Right lobe of liver (tissue), 4 donors: ENCODE measurements at regions not wholly inside any gene's neighbourhood (a gene's known extent, or its start where the extent isn't known, plus 50 kb on each side); places are given as distances from the start of the nearest gene placed in this dataset.

Experiments used
- CTCF ChIP-seq, 4 donors: fragments of 200-600 bp in 3 of 4; fragments of 450-650 bp in 1 of 4; IDR thresholded peaks; one replicate each; pipeline versions ENCODE4 v1.5.1 to v1.8.0; 2016 to 2022; ENCODE audit warnings: antibody characterized with exemption in 4 of 4, mild to moderate bottlenecking in 2 of 4
- POLR2A ChIP-seq: fragments of 450-650 bp; IDR thresholded peaks from one replicate; pipeline ENCODE4 v1.6.1; 2017; ENCODE audit warnings: antibody characterized with exemption, mild to moderate bottlenecking
- donor health status: DM: no; HTN: no; CAD: no.
- donor health status: DM: no; HTN: no; CAD: no.
- donor health status: DM: no; HTN: yes; CAD: no.

DNA sequence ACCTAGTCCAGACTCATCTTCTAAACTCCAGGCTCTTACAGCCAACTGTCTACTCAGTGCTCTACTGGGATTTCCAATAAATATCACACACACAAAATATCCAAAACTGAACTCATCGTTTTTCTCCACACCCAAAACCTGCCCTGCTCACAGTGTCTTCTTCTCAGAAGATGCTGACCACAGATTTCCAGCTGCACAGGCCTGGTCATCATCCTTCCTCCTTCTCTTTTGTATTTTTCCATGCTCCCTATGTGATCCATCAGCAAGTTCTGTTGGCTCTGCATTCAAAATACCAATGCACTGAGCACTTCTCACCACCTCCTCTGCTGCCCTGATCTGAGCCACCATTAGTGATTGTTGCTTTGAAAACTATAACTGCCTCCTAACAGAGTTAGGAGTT lies 159.5 kb upstream of the KAZN start:
- TF ChIP-seq CTCF (IDR thresholded peaks at IDR 0.05) = no peak
- no peak for TF ChIP-seq POLR2A
